Motor neuron (in vitro differentiated cells): ENCODE measurements at regions not wholly inside any gene's neighbourhood (a gene's known extent, or its start where the extent isn't known, plus 50 kb on each side); places are given as distances from the start of the nearest gene placed in this dataset.

Source experiments
- ATAC-seq, 8 experiments: fragments of 200-7000 bp; cut with Tn5 transposase; replicated peaks in 6 of 8; 2 replicates each; pipeline ENCODE4 v1.8.0; 2021; ENCODE audit warnings: mild to moderate bottlenecking in 8 of 8, moderate library complexity in 8 of 8
- H3K27ac ChIP-seq, 2 donors: fragments of 250-450 bp; sonication (Bioruptor Pico); 2 replicates each; pipeline ENCODE4 v1.9.0; 2021; ENCODE audit warnings: antibody characterized with exemption in 2 of 2, mild to moderate bottlenecking in 2 of 2, moderate library complexity in 1 of 2
- H3K4me1 ChIP-seq, 2 donors: fragments of 250-450 bp; sonication (Bioruptor Pico); replicated peaks in 1 of 2; 2 replicates each; pipeline ENCODE4 v1.6.1; 2021; ENCODE audit warnings: antibody characterized with exemption in 2 of 2, mild to moderate bottlenecking in 2 of 2, moderate library complexity in 1 of 2
- H3K4me3 ChIP-seq, 5 donors: fragments of 250-450 bp; sonication (Bioruptor Pico); 2 replicates each; pipeline ENCODE4 v1.9.0; 2021; ENCODE audit warnings: antibody characterized with exemption in 5 of 5, mild to moderate bottlenecking in 5 of 5, moderate library complexity in 4 of 5
- WGBS, 10 experiments: fragments of 450-650 bp; shearing (Covaris generic); methylation state at CpG; one replicate each; pipeline ENCODE4 v1.0.0; 2022; 5-methylcytosine and 5-hydroxymethylcytosine counted together
- in situ Hi-C, 9 experiments: fragments of 400-800 bp; cut with MboI; loops; one replicate each; pipeline ENCODE4 v1.15.0; 2021; ENCODE audit warnings: low sequenced_read_pairs in 9 of 9, low pct_unique_long_range_greater_than_20kb in 2 of 9; ENCODE audit not compliant: unreplicated experiment in 9 of 9

DNA sequence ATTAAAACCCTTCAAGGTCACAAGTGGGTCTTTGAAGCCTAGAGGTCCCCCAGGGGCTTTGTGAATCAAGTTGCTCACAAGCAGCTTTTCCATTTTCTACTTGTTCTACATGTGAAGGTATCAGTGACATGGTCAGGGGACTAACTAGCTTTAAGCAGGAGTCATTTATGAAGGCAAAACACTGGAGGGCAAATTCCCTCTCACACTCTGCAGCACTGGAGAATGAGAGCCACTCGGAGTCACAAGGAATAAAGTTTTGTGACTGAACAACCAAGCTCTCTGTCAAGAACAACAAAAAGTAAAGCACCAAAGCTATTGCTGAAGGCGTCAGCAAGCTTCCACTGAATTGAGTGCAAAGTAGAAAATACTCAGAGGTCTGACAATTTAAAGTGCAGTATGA is 609.0 kb downstream of the EDEM1 start:
- ATAC-seq: no peak
- Histone ChIP-seq H3K27ac (no peak overlapping the region), H3K4me1 (no peaks in the 10 kb centered on the region), H3K4me3 (no peak overlapping the region)
- 0 to 94% (median 43%) methylated on average over 1 to 2 of the region's 2 CpGs; no CpG with 5 or more reads in 1 of the 10 experiments for WGBS, 10 experiments
- in situ Hi-C loops: no loop called here

DNA sequence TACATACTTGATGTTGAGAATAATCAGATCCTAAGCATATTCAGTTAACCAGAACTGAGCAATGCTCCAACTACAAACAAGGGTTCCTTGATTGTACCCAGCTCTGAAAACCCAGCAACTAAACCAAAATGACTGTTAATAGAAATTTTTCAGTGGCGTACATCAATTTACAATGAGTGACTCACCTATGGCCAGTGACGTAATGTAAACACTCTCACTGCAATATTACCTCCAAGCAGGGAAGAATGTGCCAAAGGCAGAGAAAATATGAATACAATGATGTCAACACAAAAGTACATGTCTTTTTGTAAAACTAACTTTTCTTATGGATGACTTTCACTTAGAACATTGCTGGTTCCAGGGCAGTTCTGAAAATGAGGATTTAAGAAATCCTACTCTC is 611.3 kb downstream of the EDEM1 start:
- in situ Hi-C loops: no loop called here
- no peaks in the 10 kb centered on the region for H3K4me1 ChIP-seq
- H3K4me3 ChIP-seq: no peak overlapping the region
- WGBS, 10 experiments: 20 to 100% (median 89%) methylated on average over 1 to 2 of the region's 2 CpGs; no CpG with 5 or more reads in 4 of the 10 experiments
- H3K27ac ChIP-seq: no peak overlapping the region
- ATAC-seq: no peak

DNA sequence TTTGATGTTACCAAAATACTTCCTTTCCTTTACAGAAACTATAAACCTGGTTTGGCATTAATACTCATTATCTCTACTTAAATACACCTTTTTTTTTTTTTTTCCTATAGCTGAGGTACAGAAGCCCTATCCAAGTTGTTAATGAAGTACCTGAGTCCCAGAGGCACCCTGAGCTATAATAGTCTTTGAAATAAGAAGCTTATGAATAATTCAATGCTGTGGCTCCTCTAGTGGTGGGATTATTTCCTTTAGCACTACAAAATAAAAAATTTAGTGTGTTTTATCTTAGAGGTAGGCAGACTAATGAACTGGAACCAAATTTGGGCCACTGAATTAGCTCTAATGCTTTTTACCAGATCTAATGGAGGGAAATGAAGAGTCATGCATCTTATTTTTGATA is 611.9 kb downstream of the EDEM1 start:
- Histone ChIP-seq H3K4me3 (no peak overlapping the region), H3K27ac (no peak overlapping the region), H3K4me1 (no peaks in the 10 kb centered on the region)
- no peak for ATAC-seq
- in situ Hi-C loops: no loop called here

DNA sequence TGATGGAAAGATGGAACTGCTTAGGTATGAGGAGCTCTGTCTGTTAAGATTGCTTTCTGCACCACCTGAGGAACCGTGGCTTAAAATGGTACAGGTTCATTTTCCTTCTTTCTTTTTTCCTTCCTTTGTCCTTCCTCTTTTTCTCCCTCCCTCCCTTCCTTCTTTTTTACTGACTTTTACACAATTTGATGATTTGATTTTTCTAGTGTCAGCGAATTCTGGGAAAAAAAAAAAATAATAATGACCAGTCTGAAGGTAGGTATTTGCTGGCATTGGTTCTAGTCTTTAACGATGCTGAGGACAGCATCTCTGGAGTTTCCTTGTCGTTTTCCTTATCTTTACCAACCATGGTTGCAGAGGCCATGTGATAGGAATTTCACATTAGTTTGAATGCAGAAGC is 613.5 kb downstream of the EDEM1 start:
- 3 to 87% (median 63%) methylated on average over 2 to 4 of the region's 4 CpGs for WGBS, 10 experiments
- H3K4me3 ChIP-seq: no peak overlapping the region
- no peaks in the 10 kb centered on the region for H3K4me1 ChIP-seq
- H3K27ac ChIP-seq: no peak overlapping the region
- in situ Hi-C loops: no loop called here
- ATAC-seq: no peak

- no peak overlapping the region for H3K27ac ChIP-seq
- ATAC-seq: peak in 3 of 8 experiments; percentile 38 to 53 (median 41)
Measured at GRCh38 chr3:5806192-5806591, 618.7 kb downstream of the EDEM1 start.

GRCh38 chr3:5809586-5810246 is 622.2 kb downstream of the EDEM1 start:
- H3K27ac ChIP-seq: no peak overlapping the region
- in situ Hi-C loops: no loop called here
- H3K4me3 ChIP-seq: no peak overlapping the region
- ATAC-seq: peak in 3 of 8 experiments; percentile 66 to 89 (median 87)
- peaks cover 0 to 4% of the 10 kb centered on the region in 2 donors for H3K4me1 ChIP-seq
- 0 to 67% (median 47%) methylated on average over 1 to 7 of the region's 9 CpGs for WGBS, 10 experiments

More at GRCh38 chr3:5806192-5806591, 618.7 kb downstream of the EDEM1 start:
- Histone ChIP-seq H3K4me3 (no peak overlapping the region), H3K4me1 (peaks cover 0 to 4% of the 10 kb centered on the region in 2 donors)
- in situ Hi-C loops: no loop called here
- WGBS, 10 experiments: 43 to 100% (median 88%) methylated on average over 1 of the region's 1 CpG; no CpG with 5 or more reads in 5 of the 10 experiments

DNA sequence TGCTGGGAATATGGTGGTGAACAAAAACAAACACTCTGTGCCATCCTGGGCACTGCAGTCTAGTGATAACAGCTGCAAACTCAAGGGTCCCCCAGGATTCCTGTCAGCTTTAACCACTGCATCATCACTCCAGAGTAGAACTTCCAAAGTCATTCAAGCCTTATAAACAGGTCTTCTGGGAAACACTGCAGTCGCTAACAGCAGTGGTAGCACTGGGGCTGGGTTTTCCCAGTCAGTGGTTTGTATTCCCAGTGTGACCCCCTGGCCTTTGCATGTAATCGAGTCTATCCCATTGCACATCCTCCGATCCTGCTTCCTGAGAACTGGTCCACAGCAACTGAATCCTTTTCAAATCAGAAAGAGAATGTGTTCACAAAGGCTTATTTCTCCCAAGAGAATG is 623.5 kb downstream of the EDEM1 start:
- no peak overlapping the region for H3K27ac ChIP-seq
- 0 to 100% (median 60%) methylated on average over 1 to 3 of the region's 3 CpGs; no CpG with 5 or more reads in 3 of the 10 experiments for WGBS, 10 experiments
- in situ Hi-C loops: no loop called here
- ATAC-seq: no peak
- H3K4me3 ChIP-seq: no peak overlapping the region
- H3K4me1 ChIP-seq: peaks cover 0 to 4% of the 10 kb centered on the region in 2 donors

DNA sequence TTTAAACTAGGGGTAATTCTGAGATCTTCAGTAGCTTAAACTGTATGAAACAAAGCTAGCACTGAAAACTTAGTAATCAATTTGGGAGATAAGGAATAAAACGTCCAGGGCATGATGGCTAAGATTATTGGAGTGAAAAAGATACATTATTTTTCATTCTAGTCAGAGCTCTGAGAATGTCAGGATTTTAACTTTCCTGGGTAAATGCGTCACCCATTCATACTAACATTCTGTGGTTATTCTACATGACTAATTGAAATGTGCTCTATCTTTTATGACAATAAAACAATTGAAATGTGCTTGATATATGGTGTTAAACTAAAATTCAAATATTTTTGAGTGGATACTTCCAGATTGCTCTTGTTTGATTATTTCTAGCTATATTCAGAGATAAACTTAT is 626.0 kb downstream of the EDEM1 start:
- in situ Hi-C loops: no loop called here
- no peak for ATAC-seq
- WGBS, 10 experiments: 0 to 100% (median 38%) methylated on average over 1 to 2 of the region's 2 CpGs
- no peak overlapping the region for H3K27ac ChIP-seq
- no peak overlapping the region for H3K4me3 ChIP-seq
- peaks cover 0 to 4% of the 10 kb centered on the region in 2 donors for H3K4me1 ChIP-seq

GRCh38 chr3:5822843-5823242 is 635.3 kb downstream of the EDEM1 start:
- in situ Hi-C loops: no loop called here
- H3K4me1 ChIP-seq: no peaks in the 10 kb centered on the region
- no peak overlapping the region for H3K27ac ChIP-seq
- ATAC-seq: no peak
- no peak overlapping the region for H3K4me3 ChIP-seq

- H3K27ac ChIP-seq: no peak overlapping the region
- no peaks in the 10 kb centered on the region for H3K4me1 ChIP-seq
- no peak overlapping the region for H3K4me3 ChIP-seq
- in situ Hi-C loops: no loop called here
- no peak for ATAC-seq
- whole genome bisulfite sequencing, 10 experiments: 0 to 80% (median 33%) methylated on average over 1 to 2 of the region's 2 CpGs; no CpG with 5 or more reads in 2 of the 10 experiments
Measured at GRCh38 chr3:5826467-5826866, 639.0 kb downstream of the EDEM1 start.

DNA sequence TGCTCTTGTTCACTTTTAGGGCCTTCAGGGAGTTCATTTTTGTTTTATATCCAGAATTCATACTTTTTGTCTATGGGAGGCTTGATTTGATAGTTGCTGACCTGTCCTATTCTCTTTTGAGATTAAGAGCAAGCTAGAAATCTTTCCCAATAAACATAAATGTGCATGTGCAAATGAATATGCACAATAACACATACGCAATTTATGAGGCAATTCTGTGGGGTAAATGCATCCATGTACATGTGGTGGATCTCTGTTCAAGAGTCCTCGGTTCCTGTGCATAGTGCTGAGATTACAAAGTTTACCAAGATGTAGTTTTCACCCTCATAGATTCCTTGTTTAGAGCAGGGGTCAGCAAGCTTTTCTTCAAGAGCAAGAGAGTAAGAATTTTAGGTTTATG is 640.7 kb downstream of the EDEM1 start:
- in situ Hi-C loops: no loop called here
- 0 to 86% (median 36%) methylated on average over 1 to 2 of the region's 2 CpGs; no CpG with 5 or more reads in 2 of the 10 experiments for WGBS, 10 experiments
- Histone ChIP-seq H3K27ac (no peak overlapping the region), H3K4me3 (no peak overlapping the region), H3K4me1 (no peaks in the 10 kb centered on the region)
- peak in 3 of 8 experiments; percentile 82 to 91 (median 85) for ATAC-seq

- peak in 1 of 8 experiments; percentile 48 for ATAC-seq
- Histone ChIP-seq H3K4me1 (no peaks in the 10 kb centered on the region), H3K4me3 (no peak overlapping the region), H3K27ac (no peak overlapping the region)
- 0 to 73% (median 29%) methylated on average over 1 to 3 of the region's 3 CpGs for WGBS, 10 experiments
- in situ Hi-C loops: no loop called here
Measured at GRCh38 chr3:5840056-5840455, 652.5 kb downstream of the EDEM1 start.

DNA sequence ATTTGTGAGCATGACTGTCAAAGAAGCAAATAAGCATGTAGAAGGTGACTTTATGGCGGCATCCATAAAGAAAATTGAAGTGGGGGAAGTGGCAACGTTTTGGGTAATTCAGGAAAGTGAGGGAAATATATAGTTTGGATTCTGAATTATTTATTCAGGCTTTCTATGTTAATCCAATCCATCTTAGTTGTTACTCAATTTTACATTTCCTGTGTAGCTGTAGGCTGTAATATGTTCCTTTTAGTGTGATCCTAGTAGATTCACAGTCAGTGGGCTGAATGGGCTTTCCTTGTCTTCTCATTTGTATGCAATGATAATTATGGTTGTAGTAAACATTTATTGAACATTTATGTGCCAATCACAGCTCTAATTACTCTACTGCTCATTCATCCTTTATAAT is 654.1 kb downstream of the EDEM1 start:
- 0 to 83% (median 13%) methylated on average over 1 to 2 of the region's 2 CpGs; no CpG with 5 or more reads in 4 of the 10 experiments for WGBS, 10 experiments
- in situ Hi-C loops: no loop called here
- Histone ChIP-seq H3K4me1 (no peaks in the 10 kb centered on the region), H3K27ac (no peak overlapping the region), H3K4me3 (no peak overlapping the region)
- peak in 1 of 8 experiments; percentile 15 for ATAC-seq

- in situ Hi-C loops: no loop called here
- no peak overlapping the region for H3K4me3 ChIP-seq
- 0 to 100% (median 43%) methylated on average over 1 of the region's 1 CpG; no CpG with 5 or more reads in 1 of the 10 experiments for WGBS, 10 experiments
- no peak overlapping the region for H3K27ac ChIP-seq
- H3K4me1 ChIP-seq: no peaks in the 10 kb centered on the region
- ATAC-seq: no peak
Measured at GRCh38 chr3:5846261-5846660, 658.8 kb downstream of the EDEM1 start.
